ENCODE measurements at regions not wholly inside any gene's neighbourhood (a gene's known extent, or its start where the extent isn't known, plus 50 kb on each side); places are given as distances from the start of the nearest gene placed in this dataset.

GRCh38 chr12:11946161-11946560 lies 124.6 kb upstream of the BCL2L14 start:
- no peak for TF ChIP-seq RAD21 (IDR thresholded peaks at IDR 0.05; ENCODE audit: low read depth)
- TF ChIP-seq USF1 (IDR thresholded peaks at IDR 0.05) = no peak
- TF ChIP-seq TAF1 (IDR thresholded peaks at IDR 0.05; ENCODE audit: low read depth) = no peak
- TF ChIP-seq, protein P1, sequence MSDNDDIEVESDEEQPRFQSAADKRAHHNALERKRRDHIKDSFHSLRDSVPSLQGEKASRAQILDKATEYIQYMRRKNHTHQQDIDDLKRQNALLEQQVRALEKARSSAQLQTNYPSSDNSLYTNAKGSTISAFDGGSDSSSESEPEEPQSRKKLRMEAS (IDR thresholded peaks at IDR 0.05) = no peak

DNA sequence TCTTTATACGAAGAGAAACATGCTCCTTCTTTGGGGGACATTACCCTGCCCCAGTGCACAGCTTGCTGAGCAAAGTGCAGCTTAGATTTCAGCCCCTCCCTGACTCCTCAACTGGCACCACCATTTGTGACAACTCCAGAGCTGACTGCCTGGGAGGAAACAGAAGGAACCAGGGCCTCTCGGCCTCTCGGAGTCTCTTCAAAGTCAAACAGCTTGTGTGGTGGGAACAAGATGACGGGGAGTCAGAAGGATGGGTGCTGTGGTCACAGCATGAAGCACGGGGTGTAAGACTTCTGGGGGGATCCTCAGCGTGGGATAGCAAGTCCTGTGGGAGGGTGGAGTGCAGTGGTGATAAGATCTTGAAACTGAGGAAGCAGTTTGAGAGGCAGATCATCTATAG lies 123.5 kb upstream of the BCL2L14 start:
- TF ChIP-seq TCF12 (IDR thresholded peaks at IDR 0.05; ENCODE audit: low read depth) = no peak
- TF ChIP-seq TEAD4 (IDR thresholded peaks at IDR 0.05) = no peak
- TF ChIP-seq RAD21 (IDR thresholded peaks at IDR 0.05; ENCODE audit: low read depth) = no peak
- no peak for TF ChIP-seq CREB1 (IDR thresholded peaks at IDR 0.05; ENCODE audit: low read depth)
- no peak for TF ChIP-seq FOXM1 (IDR thresholded peaks at IDR 0.05; ENCODE audit: borderline replicate concordance, low read depth)
- no peak for TF ChIP-seq TAF1 (IDR thresholded peaks at IDR 0.05; ENCODE audit: low read depth)
- TF ChIP-seq CEBPB (IDR thresholded peaks at IDR 0.05) = no peak
- no peak for TF ChIP-seq EP300 (IDR thresholded peaks at IDR 0.05; ENCODE audit: borderline replicate concordance)
- TF ChIP-seq NFIC (IDR thresholded peaks at IDR 0.05) = no peak

GRCh38 chr12:11949738-11950411 lies 120.9 kb upstream of the BCL2L14 start:
- TF ChIP-seq FOXM1 (IDR thresholded peaks at IDR 0.05; ENCODE audit: borderline replicate concordance, low read depth) = no peak
- TF ChIP-seq RAD21 (IDR thresholded peaks at IDR 0.05; ENCODE audit: low read depth) = no peak
- no peak for TF ChIP-seq EP300 (IDR thresholded peaks at IDR 0.05; ENCODE audit: borderline replicate concordance)
- TF ChIP-seq TEAD4 (IDR thresholded peaks at IDR 0.05) = no peak
- no peak for TF ChIP-seq USF1 (IDR thresholded peaks at IDR 0.05)
- TF ChIP-seq, protein P2, sequence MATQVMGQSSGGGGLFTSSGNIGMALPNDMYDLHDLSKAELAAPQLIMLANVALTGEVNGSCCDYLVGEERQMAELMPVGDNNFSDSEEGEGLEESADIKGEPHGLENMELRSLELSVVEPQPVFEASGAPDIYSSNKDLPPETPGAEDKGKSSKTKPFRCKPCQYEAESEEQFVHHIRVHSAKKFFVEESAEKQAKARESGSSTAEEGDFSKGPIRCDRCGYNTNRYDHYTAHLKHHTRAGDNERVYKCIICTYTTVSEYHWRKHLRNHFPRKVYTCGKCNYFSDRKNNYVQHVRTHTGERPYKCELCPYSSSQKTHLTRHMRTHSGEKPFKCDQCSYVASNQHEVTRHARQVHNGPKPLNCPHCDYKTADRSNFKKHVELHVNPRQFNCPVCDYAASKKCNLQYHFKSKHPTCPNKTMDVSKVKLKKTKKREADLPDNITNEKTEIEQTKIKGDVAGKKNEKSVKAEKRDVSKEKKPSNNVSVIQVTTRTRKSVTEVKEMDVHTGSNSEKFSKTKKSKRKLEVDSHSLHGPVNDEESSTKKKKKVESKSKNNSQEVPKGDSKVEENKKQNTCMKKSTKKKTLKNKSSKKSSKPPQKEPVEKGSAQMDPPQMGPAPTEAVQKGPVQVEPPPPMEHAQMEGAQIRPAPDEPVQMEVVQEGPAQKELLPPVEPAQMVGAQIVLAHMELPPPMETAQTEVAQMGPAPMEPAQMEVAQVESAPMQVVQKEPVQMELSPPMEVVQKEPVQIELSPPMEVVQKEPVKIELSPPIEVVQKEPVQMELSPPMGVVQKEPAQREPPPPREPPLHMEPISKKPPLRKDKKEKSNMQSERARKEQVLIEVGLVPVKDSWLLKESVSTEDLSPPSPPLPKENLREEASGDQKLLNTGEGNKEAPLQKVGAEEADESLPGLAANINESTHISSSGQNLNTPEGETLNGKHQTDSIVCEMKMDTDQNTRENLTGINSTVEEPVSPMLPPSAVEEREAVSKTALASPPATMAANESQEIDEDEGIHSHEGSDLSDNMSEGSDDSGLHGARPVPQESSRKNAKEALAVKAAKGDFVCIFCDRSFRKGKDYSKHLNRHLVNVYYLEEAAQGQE (IDR thresholded peaks at IDR 0.05; ENCODE audit: low read depth) = no peak
- TF ChIP-seq CEBPB (IDR thresholded peaks at IDR 0.05) = no peak
- no peak for TF ChIP-seq TCF12 (IDR thresholded peaks at IDR 0.05; ENCODE audit: low read depth)
- no peak for TF ChIP-seq EGR1 (IDR thresholded peaks at IDR 0.05)
- no peak for TF ChIP-seq ZBTB7A (IDR thresholded peaks at IDR 0.05; ENCODE audit: low read depth)
- no peak for TF ChIP-seq CREB1 (IDR thresholded peaks at IDR 0.05; ENCODE audit: low read depth)
- no peak for TF ChIP-seq YY1 (IDR thresholded peaks at IDR 0.05; ENCODE audit: low read depth)

DNA sequence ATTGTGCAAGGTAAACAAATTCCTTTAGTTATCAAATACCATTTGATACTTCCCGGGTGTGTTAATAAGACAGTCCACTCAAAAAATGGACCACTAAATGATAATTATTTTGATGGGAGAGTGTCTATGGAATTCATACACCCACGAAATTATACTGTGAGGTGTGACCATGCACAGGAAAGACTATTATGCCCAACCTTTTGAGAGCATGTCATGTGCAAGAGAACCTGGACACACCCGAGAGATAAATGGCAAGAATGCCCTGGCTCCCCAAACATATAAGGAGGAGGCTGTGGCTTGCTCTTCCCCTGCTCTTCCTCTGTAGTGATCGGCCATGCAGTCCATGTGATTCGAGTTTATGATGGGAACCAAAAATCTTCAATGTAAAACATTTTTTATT lies 119.5 kb upstream of the BCL2L14 start:
- TF ChIP-seq EP300 (IDR thresholded peaks at IDR 0.05; ENCODE audit: borderline replicate concordance) (no peak), ZBTB7A (IDR thresholded peaks at IDR 0.05; ENCODE audit: low read depth) (no peak), TAF1 (IDR thresholded peaks at IDR 0.05; ENCODE audit: low read depth) (no peak), RAD21 (IDR thresholded peaks at IDR 0.05; ENCODE audit: low read depth) (no peak), TCF12 (IDR thresholded peaks at IDR 0.05; ENCODE audit: low read depth) (no peak), EGR1 (IDR thresholded peaks at IDR 0.05) (no peak), NFIC (IDR thresholded peaks at IDR 0.05) (no peak), USF1 (IDR thresholded peaks at IDR 0.05) (no peak), CEBPB (IDR thresholded peaks at IDR 0.05) (no peak), CREB1 (IDR thresholded peaks at IDR 0.05; ENCODE audit: low read depth) (no peak), FOXM1 (IDR thresholded peaks at IDR 0.05; ENCODE audit: borderline replicate concordance, low read depth) (no peak), TEAD4 (IDR thresholded peaks at IDR 0.05) (no peak)
- TF ChIP-seq, protein P1 (IDR thresholded peaks at IDR 0.05) = no peak
- TF ChIP-seq, protein P2 (IDR thresholded peaks at IDR 0.05; ENCODE audit: low read depth) = no peak

DNA sequence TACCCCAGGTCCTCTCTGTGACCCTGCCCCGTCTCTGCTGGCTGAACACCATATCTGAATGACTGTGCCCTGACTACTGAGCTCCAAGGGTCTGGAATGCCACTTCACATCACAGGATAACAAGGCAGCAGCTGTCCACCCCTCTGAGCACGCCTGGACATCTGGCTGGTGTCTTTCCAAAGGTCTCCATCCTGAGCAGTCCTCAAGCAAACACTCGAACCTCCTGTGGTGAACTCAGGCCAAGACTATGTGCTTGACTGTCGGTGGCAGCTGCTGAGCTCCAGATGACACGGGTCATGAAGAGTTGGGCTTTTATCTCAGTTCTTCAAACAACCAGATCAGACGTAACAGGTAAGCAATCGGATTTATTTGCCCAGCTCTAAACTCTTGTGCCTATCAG lies 117.2 kb upstream of the BCL2L14 start:
- TF ChIP-seq, protein P1 (IDR thresholded peaks at IDR 0.05) = no peak
- TF ChIP-seq NFIC (IDR thresholded peaks at IDR 0.05) = no peak
- TF ChIP-seq RAD21 (IDR thresholded peaks at IDR 0.05; ENCODE audit: low read depth) = no peak
- TF ChIP-seq EP300 (IDR thresholded peaks at IDR 0.05; ENCODE audit: borderline replicate concordance) = no peak
- TF ChIP-seq, protein P2 (IDR thresholded peaks at IDR 0.05; ENCODE audit: low read depth) = no peak
- TF ChIP-seq YY1 (IDR thresholded peaks at IDR 0.05; ENCODE audit: low read depth) = no peak
- no peak for TF ChIP-seq CEBPB (IDR thresholded peaks at IDR 0.05)
- TF ChIP-seq CREB1 (IDR thresholded peaks at IDR 0.05; ENCODE audit: low read depth) = no peak
- no peak for TF ChIP-seq USF1 (IDR thresholded peaks at IDR 0.05)
